OCI-LY7 (cell line): ENCODE measurements at regions not wholly inside any gene's neighbourhood (a gene's known extent, or its start where the extent isn't known, plus 50 kb on each side); places are given as distances from the start of the nearest gene placed in this dataset.

Experiments used
- BruUV-seq: library from RNA; stranded (reverse); fragments of 400-500 nt; replicated peaks from 2 replicates; lab custom pipeline; 2021; lab: Mats Ljungman, UMichigan
- CTCF ChIA-PET: fragments of 300-600 bp; sonication (Branson Sonifier 250); formaldehyde crosslinking; loops from one replicate; lab custom pipeline; 2022; ENCODE audit warnings: antibody characterized with exemption; ENCODE audit not compliant: unreplicated experiment; lab: Charles Lee
- POLR2A ChIA-PET: fragments of 300-600 bp; sonication (Branson Sonifier 250); formaldehyde crosslinking; loops from one replicate; lab custom pipeline; 2022; ENCODE audit warnings: antibody characterized with exemption; lab: Charles Lee
- DNase-seq: peaks from one replicate; pipeline ENCODE4 v3.0.0-alpha.2; 2015; ENCODE audit warnings: low spot score
- H2AFZ ChIP-seq: fragments of 200-600 bp; sonication (generic), shearing (Covaris generic); 2 replicates; pipeline ENCODE4 v1.6.1; 2014; ENCODE audit warnings: mild to moderate bottlenecking, antibody characterized with exemption, low read length, moderate library complexity
- H3K27ac ChIP-seq: fragments of 200-600 bp; sonication (generic); 2 replicates; pipeline ENCODE4 v1.5.1; 2014; ENCODE audit warnings: mixed run types, low read depth, mild to moderate bottlenecking, moderate library complexity, low read length, inconsistent platforms; ENCODE audit not compliant: poor library complexity, severe bottlenecking
- H3K36me3 ChIP-seq: fragments of 200-600 bp; sonication (generic); 2 replicates; pipeline ENCODE4 v1.6.1; 2014; ENCODE audit warnings: mild to moderate bottlenecking, antibody characterized with exemption, low read length, moderate library complexity, mixed read lengths; ENCODE audit not compliant: insufficient read depth
- H3K4me1 ChIP-seq: fragments of 200-600 bp; sonication (generic); 2 replicates; pipeline ENCODE4 v1.5.1; 2014; ENCODE audit warnings: mild to moderate bottlenecking, low read length; ENCODE audit not compliant: insufficient read depth, poor library complexity, severe bottlenecking
- H3K4me2 ChIP-seq: fragments of 200-600 bp; sonication (generic); 2 replicates; pipeline ENCODE4 v1.6.1; 2014; ENCODE audit warnings: mild to moderate bottlenecking, low read length
- H3K4me3 ChIP-seq: fragments of 200-600 bp; sonication (generic); 2 replicates; pipeline ENCODE4 v1.5.1; 2014; ENCODE audit warnings: mild to moderate bottlenecking, low read depth, low read length; ENCODE audit not compliant: poor library complexity, severe bottlenecking
- H3K79me2 ChIP-seq: fragments of 200-600 bp; sonication (generic); 2 replicates; pipeline ENCODE4 v1.6.1; 2016; ENCODE audit warnings: low read depth, mild to moderate bottlenecking, low read length, moderate library complexity, mixed read lengths; ENCODE audit not compliant: insufficient read depth
- H3K9me2 ChIP-seq: fragments of 200-600 bp; sonication (generic); 2 replicates; pipeline ENCODE4 v1.6.1; 2016; ENCODE audit warnings: mild to moderate bottlenecking, low read length, mixed read lengths; ENCODE audit not compliant: insufficient read depth
- H3K9me3 ChIP-seq: fragments of 200-600 bp; sonication (generic); 2 replicates; pipeline ENCODE4 v1.6.1; 2014; ENCODE audit warnings: mild to moderate bottlenecking, mixed run types, low read length, mixed read lengths
- H4K20me1 ChIP-seq: fragments of 200-600 bp; sonication (generic); 2 replicates; pipeline ENCODE4 v1.6.1; 2014; ENCODE audit warnings: mild to moderate bottlenecking, antibody characterized with exemption, low read length, moderate library complexity, mixed read lengths; ENCODE audit not compliant: insufficient read depth
- CTCF ChIP-seq: fragments of 200-600 bp; sonication (generic); conservative IDR thresholded peaks from 2 replicates; pipeline ENCODE4 v1.5.1; 2014; ENCODE audit warnings: mild to moderate bottlenecking, antibody characterized with exemption, low read length, moderate library complexity, mixed read lengths
- EZH2phosphoT487 ChIP-seq: fragments of 200-600 bp; sonication (generic); IDR thresholded peaks from 2 replicates; pipeline ENCODE4 v1.6.1; 2018; ENCODE audit warnings: low read depth, borderline replicate concordance, mild to moderate bottlenecking, mixed run types, antibody characterized with exemption, low read length, moderate library complexity, mixed read lengths
- intact Hi-C: fragments of 100-400 bp; cut with micrococcal nuclease; formaldehyde crosslinking; loops from one replicate; pipeline ENCODE4 v1.10.0; 2022; ENCODE audit not compliant: unreplicated experiment

GRCh38 chr22:33991620-33992019 is 71.3 kb upstream of the LARGE1 start:
- no TSS peak for BruUV-seq
- no peaks in the 10 kb centered on the region for H3K79me2 ChIP-seq
- ChIA-PET POLR2A (no interaction called here), CTCF (no interaction called here)
- H2AFZ ChIP-seq: no peak overlapping the region
- H3K36me3 ChIP-seq: no peaks in the 10 kb centered on the region
- DNase-seq: no peak
- no peaks in the 10 kb centered on the region for H4K20me1 ChIP-seq
- TF ChIP-seq CTCF: no peak
- no peak for TF ChIP-seq EZH2phosphoT487
- no peaks in the 10 kb centered on the region for H3K9me3 ChIP-seq
- intact Hi-C loops: no loop called here
- no peaks in the 10 kb centered on the region for H3K9me2 ChIP-seq
- H3K4me2 ChIP-seq: no peak overlapping the region
- H3K27ac ChIP-seq: no peak overlapping the region
- H3K4me1 ChIP-seq: no peaks in the 10 kb centered on the region
- no peak overlapping the region for H3K4me3 ChIP-seq

GRCh38 chr22:33996824-33997223 is 76.5 kb upstream of the LARGE1 start:
- H3K4me2 ChIP-seq: no peak overlapping the region
- intact Hi-C loops: no loop called here
- POLR2A ChIA-PET: interaction anchor here (0.6 kb wide), 1 partner anchor 28 kb away, joined by 3 read pairs; no protein-coding TSS in a partner anchor

More at GRCh38 chr22:33996824-33997223, 76.5 kb upstream of the LARGE1 start:
- Histone ChIP-seq H3K27ac (no peak overlapping the region), H3K4me3 (no peak overlapping the region), H4K20me1 (no peaks in the 10 kb centered on the region), H3K79me2 (no peaks in the 10 kb centered on the region), H3K9me3 (no peaks in the 10 kb centered on the region), H2AFZ (no peak overlapping the region), H3K4me1 (no peaks in the 10 kb centered on the region), H3K9me2 (no peaks in the 10 kb centered on the region), H3K36me3 (no peaks in the 10 kb centered on the region)
- BruUV-seq: no TSS peak
- CTCF ChIA-PET: no interaction called here
- no peak for DNase-seq
- no peak for TF ChIP-seq CTCF
- no peak for TF ChIP-seq EZH2phosphoT487
